ENCODE measurements at regions not wholly inside any gene's neighbourhood (a gene's known extent, or its start where the extent isn't known, plus 50 kb on each side); places are given as distances from the start of the nearest gene placed in this dataset.

DNA sequence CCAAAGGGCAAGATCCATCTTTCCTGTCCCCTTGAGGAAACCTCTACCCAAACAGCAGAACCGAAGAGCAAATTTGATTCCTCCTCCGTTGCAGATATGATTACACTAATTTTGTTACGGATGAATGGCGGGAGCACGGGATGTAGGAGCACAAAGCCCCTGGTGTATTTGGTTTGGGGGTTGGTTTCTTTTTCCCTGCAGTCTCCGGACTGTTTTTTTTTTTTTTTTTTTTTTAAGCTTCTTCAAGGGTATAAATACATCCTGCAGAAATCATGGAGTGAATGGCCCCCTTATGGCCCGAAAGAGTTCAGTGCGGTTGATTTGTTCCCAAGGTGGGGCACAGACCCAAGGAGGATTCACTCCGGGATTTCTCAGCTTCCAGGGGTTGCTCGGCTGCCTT, 135.3 kb upstream of the SH3BP4 start:
- 77% methylated on average over 10 of the region's 10 CpGs for WGBS
- Histone ChIP-seq H3K27ac (ENCODE audit: low read depth) (no peak overlapping the region), H3K4me1 (ENCODE audit: insufficient read depth) (no peaks in the 10 kb centered on the region), H3K4me3 (ENCODE audit: low read depth, low read length) (no peak overlapping the region), H3K36me3 (ENCODE audit: insufficient read depth) (no peaks in the 10 kb centered on the region)
- DNase-seq (ENCODE audit: extremely low spot score), result no peak

DNA sequence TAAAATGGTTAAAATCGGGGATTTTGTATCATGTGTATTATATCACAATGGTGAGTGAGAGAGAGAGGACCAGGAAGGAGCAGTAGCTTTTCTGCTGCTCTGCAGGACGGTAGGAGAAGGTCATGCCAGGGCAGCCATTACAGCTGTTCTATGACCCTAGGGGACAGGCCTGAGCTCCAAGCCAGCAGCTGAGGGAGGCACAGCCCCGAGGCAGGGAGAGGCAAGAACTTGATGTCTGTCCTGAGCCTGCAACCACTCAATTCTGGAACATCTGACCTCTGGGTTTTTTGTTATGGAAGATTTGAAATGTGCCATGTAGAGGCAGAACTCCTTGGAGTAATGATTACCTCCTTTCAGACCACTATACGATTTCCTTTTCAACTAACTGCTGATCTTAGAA, 135.8 kb upstream of the SH3BP4 start:
- WGBS, result 82% methylated on average over 4 of the region's 4 CpGs
- H3K27ac ChIP-seq (ENCODE audit: low read depth), result no peak overlapping the region

DNA sequence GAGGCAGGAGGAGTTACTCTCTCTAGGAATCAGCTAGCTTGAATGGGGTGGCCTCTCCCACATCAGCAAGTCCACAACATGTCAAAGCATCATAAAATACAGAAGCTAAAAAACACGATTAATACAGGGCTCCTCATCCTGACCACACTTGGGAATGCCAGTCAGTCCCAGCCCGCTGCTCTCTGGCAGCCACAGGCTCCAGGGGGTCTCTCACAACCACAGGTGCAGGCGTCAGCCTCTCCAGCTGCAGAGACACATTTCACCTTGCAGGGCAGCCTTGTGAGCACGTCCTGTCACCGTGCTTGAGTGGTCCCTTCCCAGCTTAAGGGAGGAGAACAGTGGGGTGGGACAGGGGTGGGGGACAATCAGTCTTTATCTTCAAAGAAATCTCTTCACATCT, 137.4 kb upstream of the SH3BP4 start:
- no peak for DNase-seq (ENCODE audit: extremely low spot score)
- no peaks in the 10 kb centered on the region for H3K4me1 ChIP-seq (ENCODE audit: insufficient read depth)
- no peaks in the 10 kb centered on the region for H3K36me3 ChIP-seq (ENCODE audit: insufficient read depth)
- WGBS, result 86% methylated on average over 5 of the region's 5 CpGs
- H3K27ac ChIP-seq (ENCODE audit: low read depth), result no peak overlapping the region
- H3K4me3 ChIP-seq (ENCODE audit: low read depth, low read length), result no peak overlapping the region

More for the DNA sequence above, 135.8 kb upstream of the SH3BP4 start:
- no peak for DNase-seq (ENCODE audit: extremely low spot score)
- Histone ChIP-seq H3K4me3 (ENCODE audit: low read depth, low read length) (no peak overlapping the region), H3K36me3 (ENCODE audit: insufficient read depth) (no peaks in the 10 kb centered on the region), H3K4me1 (ENCODE audit: insufficient read depth) (no peaks in the 10 kb centered on the region)

DNA sequence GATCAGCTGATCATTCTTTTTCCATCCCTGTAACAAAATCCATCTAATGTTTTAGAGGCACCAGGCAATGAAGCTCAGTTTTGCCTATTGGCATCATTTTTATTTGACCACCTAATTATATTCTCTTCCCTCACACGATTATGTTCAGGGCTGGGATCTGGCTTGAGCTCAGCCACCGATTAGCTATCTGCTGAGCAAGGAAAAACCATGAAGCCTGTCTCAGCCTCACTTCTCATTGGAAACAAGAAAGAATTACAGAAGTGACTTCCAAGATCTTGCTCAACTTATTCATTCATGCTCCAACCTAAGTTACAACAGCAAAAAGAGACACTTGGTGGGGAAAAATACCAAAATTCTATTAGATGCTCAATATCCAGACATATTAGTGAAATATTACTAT, 139.0 kb upstream of the SH3BP4 start:
- 44% methylated on average over 2 of the region's 2 CpGs for WGBS
- DNase-seq (ENCODE audit: extremely low spot score), result no peak

DNA sequence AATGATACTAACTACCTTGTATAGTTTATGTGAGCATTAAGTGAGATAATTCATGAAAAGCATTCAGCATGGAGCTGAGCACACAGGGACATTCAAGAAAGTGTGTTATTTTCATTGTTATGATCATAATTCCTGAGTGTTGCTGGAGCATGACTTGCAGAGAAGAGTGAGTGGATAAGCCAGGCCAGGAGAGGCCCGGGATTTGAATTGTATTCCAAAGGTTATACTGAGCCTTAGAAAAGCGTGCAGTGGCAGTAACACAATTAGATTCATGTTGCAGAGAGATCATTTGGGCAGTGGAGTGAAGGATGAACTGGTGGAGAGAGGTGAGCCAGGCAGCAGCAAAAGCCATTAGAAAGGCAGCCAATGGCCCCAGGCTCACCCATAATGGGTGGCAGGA, 142.9 kb upstream of the SH3BP4 start:
- WGBS, result 43% methylated on average over 2 of the region's 2 CpGs
- no peaks in the 10 kb centered on the region for H3K4me1 ChIP-seq (ENCODE audit: insufficient read depth)
- no peak for DNase-seq (ENCODE audit: extremely low spot score)
- no peak overlapping the region for H3K27ac ChIP-seq (ENCODE audit: low read depth)
- no peaks in the 10 kb centered on the region for H3K36me3 ChIP-seq (ENCODE audit: insufficient read depth)
- no peak overlapping the region for H3K4me3 ChIP-seq (ENCODE audit: low read depth, low read length)

More for the DNA sequence above, 139.0 kb upstream of the SH3BP4 start:
- Histone ChIP-seq H3K4me1 (ENCODE audit: insufficient read depth) (no peaks in the 10 kb centered on the region), H3K27ac (ENCODE audit: low read depth) (no peak overlapping the region), H3K36me3 (ENCODE audit: insufficient read depth) (no peaks in the 10 kb centered on the region), H3K4me3 (ENCODE audit: low read depth, low read length) (no peak overlapping the region)

DNA sequence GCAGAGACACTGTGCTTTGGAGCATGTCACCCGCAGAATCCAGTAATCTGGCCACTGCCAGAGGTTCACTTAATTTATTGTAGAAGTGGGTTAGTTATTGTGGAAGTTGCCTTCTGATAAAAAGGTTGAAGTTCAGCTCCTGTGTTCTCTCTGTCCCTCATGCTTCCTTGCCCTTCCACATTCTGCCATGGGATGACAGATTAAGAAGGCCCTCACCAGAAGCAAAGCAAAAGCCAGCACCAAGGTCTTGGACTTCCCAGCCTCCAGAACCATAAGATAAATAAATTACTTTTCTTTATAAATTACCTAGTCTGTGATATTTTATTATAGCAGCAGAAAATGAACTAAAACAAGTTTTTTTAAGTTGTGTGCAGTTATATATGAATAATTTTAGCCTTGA, 145.0 kb upstream of the SH3BP4 start:
- no peaks in the 10 kb centered on the region for H3K36me3 ChIP-seq (ENCODE audit: insufficient read depth)
- 98% methylated on average over 1 of the region's 1 CpG for WGBS
- H3K4me3 ChIP-seq (ENCODE audit: low read depth, low read length), result no peak overlapping the region
- no peaks in the 10 kb centered on the region for H3K4me1 ChIP-seq (ENCODE audit: insufficient read depth)
- DNase-seq (ENCODE audit: extremely low spot score), result no peak
- H3K27ac ChIP-seq (ENCODE audit: low read depth), result no peak overlapping the region

DNA sequence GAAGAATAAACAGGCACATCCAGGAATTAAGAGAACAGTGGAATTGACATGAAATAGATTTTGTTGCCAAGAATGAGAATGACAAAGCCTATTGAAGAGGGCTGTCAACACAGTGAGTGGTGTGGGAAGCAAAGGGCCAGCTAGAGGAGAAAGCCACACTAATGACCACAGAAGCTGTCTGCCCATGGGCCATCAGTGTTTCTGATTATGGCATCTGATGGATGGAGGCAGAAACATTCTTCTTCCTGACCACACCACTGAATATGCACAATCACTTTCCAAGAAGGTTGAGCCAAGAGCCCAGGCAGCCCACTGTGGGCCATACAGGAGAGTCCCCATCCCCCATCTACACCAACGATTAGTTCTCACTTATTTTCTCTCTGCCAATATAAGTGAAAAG, 146.0 kb upstream of the SH3BP4 start:
- Histone ChIP-seq H3K4me1 (ENCODE audit: insufficient read depth) (no peaks in the 10 kb centered on the region), H3K36me3 (ENCODE audit: insufficient read depth) (no peaks in the 10 kb centered on the region), H3K4me3 (ENCODE audit: low read depth, low read length) (no peak overlapping the region), H3K27ac (ENCODE audit: low read depth) (no peak overlapping the region)
- 94% methylated on average over 1 of the region's 1 CpG for WGBS
- DNase-seq (ENCODE audit: extremely low spot score), result no peak

DNA sequence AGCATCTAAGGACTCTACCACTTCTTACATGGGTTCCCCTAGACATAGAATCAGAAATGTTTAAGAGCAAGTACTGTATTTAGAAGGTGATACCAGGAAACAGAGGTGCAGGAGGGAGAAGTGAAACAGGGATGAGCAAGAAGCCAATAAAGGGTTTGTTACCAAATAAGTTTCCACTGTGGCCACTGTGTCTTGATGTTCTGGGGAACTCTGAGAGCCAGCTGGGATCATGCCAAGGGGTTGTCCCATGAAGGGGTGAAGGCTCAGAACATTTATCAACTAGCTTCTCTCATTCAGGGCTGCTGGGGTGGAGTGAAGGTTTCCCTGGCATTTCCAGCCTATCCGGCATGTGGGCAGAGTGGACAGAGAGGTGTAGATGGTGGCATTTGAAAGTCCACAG, 147.1 kb upstream of the SH3BP4 start:
- Histone ChIP-seq H3K36me3 (ENCODE audit: insufficient read depth) (no peaks in the 10 kb centered on the region), H3K4me1 (ENCODE audit: insufficient read depth) (no peaks in the 10 kb centered on the region), H3K27ac (ENCODE audit: low read depth) (no peak overlapping the region), H3K4me3 (ENCODE audit: low read depth, low read length) (no peak overlapping the region)
- 98% methylated on average over 1 of the region's 1 CpG for WGBS
- no peak for DNase-seq (ENCODE audit: extremely low spot score)

DNA sequence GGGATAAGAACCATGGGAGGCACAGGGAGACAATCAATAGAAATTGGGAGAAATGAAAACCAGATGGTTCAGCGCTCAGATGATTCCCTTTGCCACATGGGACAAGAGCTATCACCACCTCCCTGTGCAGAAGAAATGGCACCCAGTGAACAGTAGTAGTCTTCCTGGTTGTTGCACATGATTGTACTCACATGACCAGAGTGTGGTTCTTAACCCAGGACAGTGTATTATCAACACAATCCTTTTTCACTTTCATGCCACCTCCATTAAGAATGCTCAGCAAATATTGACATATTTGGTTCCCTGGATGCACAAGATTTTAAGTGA, 149.0 kb upstream of the SH3BP4 start:
- 92% methylated on average over 1 of the region's 1 CpG for WGBS
- no peak for DNase-seq (ENCODE audit: extremely low spot score)

DNA sequence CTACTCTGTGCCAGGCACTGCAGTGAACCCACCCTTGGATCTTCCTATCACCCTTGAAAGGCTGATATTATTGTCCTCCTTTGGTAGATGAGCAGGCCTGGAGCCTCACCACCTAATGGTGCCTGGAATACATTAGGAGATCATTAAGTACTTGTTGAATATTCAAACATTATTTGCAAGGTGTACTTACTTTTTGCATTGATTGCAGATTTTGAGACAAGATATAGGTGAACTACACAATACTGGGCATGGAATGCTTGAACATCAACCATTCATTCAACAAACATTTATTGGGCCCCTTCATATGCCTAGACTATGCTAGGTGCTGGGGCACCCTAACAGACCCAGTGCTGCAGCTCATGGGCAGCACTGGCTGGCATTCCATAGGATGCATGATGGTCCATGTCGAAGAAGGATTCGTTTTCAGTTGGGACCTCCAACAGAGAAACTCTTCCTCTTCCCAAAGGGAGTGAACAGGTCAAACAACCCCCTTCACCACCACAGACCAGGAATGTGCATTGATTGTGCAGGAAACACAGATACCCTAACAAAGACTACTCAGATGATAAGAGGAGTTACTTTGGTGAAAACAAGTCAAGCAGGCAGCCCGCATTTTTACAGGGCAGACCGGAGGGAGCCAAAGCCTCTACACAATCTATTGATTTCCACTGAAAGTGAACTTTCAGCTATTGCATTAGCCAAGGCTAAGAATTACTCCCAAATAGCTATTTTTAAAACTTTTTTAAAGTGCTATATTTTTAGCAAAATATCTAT, 149.6 kb upstream of the SH3BP4 start:
- Histone ChIP-seq H3K4me3 (ENCODE audit: low read depth, low read length) (no peak overlapping the region), H3K27ac (ENCODE audit: low read depth) (no peak overlapping the region), H3K4me1 (ENCODE audit: insufficient read depth) (no peaks in the 10 kb centered on the region), H3K36me3 (ENCODE audit: insufficient read depth) (no peaks in the 10 kb centered on the region)
- WGBS, result 85% methylated on average over 4 of the region's 4 CpGs
- no peak for DNase-seq (ENCODE audit: extremely low spot score)

More for the DNA sequence above, 149.0 kb upstream of the SH3BP4 start:
- Histone ChIP-seq H3K4me3 (ENCODE audit: low read depth, low read length) (no peak overlapping the region), H3K27ac (ENCODE audit: low read depth) (no peak overlapping the region), H3K36me3 (ENCODE audit: insufficient read depth) (no peaks in the 10 kb centered on the region), H3K4me1 (ENCODE audit: insufficient read depth) (no peaks in the 10 kb centered on the region)

DNA sequence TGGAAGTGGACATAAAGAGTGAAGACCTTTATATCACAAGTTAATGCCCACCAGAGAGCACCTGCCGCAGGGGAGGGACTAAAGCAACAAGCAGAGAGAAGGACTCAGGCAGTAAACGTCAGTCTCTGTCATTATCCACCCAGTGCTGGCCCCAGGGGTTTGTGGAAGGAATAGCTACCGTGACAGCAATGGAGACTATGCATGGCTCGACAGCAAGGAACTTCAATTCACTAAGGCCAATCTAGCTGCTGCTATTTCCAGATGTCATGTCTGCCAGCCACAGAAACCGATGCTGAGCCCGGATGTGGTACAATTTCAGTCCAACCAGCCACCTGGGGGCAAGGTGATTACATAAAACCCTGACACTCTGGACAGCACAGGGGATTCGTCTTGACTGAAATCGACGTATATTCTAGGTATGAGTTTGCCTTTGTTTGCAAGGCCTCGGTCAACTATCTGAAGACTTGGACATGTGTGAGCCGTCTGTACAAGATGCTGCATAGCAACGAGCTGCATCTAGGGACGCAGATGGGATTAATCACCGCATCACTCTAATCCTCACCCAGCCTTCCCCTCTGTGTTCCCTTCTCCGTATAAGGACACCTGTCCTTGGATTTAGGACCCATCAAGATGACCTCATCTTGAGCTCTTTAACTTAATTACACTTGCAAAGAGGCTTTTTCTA, 154.1 kb upstream of the SH3BP4 start:
- no peak for DNase-seq (ENCODE audit: extremely low spot score)
- Histone ChIP-seq H3K4me1 (ENCODE audit: insufficient read depth) (no peaks in the 10 kb centered on the region), H3K4me3 (ENCODE audit: low read depth, low read length) (no peak overlapping the region), H3K36me3 (ENCODE audit: insufficient read depth) (no peaks in the 10 kb centered on the region), H3K27ac (ENCODE audit: low read depth) (no peak overlapping the region)
- 88% methylated on average over 15 of the region's 15 CpGs for WGBS

DNA sequence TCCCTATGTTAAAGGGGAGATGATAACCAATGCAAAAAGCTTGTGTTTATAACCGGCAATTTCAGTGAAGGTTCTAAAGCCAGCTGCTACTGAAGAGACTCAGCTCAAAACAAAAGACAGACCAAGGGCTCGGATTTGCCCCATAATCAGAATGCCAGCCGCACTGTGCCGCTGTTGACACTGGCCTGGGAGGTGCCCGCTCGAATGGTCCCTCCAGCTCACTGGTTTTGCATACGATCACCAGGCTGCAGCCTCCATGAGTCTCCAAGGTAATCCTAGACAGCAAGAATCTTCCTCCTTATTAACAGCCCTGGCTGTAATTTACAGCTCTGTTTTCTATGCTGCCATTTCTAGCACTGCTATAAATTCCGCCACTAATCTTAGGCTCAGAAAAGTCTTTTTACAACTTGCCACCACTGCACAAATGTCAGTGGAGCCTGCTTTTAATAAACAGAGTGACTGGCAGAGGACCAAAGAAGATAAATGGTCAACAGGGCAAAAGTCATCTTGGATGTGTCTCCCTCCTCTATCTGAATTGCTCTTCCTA, 155.7 kb upstream of the SH3BP4 start:
- 39% methylated on average over 8 of the region's 8 CpGs for WGBS
- H3K36me3 ChIP-seq (ENCODE audit: insufficient read depth), result no peaks in the 10 kb centered on the region
- no peak overlapping the region for H3K27ac ChIP-seq (ENCODE audit: low read depth)
- no peaks in the 10 kb centered on the region for H3K4me1 ChIP-seq (ENCODE audit: insufficient read depth)
- DNase-seq (ENCODE audit: extremely low spot score), result no peak
- H3K4me3 ChIP-seq (ENCODE audit: low read depth, low read length), result no peak overlapping the region

DNA sequence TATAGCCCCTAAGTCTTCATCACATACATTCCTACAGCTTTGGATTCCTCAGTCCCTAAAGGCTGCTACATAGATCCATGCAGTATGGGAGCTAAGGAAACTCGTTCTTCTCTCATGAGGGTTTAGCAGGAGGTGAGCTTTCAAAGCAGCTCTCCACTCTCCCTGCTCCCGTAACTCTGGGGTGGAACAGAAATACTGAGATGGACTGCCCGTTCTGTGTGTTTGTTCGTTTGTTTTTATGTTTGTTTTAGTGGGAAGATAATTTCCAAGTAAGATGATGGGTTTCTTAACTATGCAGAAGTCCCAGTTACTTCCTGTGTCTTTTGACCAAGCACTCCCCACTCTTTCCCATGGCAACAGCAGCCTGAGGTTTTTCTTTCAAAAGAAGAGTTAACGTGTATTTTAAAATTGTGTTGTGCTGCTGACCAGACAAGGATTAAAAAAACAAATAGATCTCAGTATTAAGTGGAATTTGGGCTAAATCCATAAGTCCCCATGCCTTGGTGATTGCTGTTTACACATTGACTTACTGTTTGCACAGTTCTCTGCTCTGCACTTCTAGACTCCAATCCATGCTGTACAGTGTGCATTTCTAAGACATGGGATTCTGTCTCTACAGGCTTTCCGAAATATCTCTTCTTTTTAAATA, 156.4 kb upstream of the SH3BP4 start:
- H3K4me1 ChIP-seq (ENCODE audit: insufficient read depth), result no peaks in the 10 kb centered on the region
- H3K4me3 ChIP-seq (ENCODE audit: low read depth, low read length), result no peak overlapping the region
- DNase-seq (ENCODE audit: extremely low spot score), result no peak
- WGBS, result 45% methylated on average over 6 of the region's 6 CpGs
- H3K27ac ChIP-seq (ENCODE audit: low read depth), result no peak overlapping the region
- H3K36me3 ChIP-seq (ENCODE audit: insufficient read depth), result no peaks in the 10 kb centered on the region

DNA sequence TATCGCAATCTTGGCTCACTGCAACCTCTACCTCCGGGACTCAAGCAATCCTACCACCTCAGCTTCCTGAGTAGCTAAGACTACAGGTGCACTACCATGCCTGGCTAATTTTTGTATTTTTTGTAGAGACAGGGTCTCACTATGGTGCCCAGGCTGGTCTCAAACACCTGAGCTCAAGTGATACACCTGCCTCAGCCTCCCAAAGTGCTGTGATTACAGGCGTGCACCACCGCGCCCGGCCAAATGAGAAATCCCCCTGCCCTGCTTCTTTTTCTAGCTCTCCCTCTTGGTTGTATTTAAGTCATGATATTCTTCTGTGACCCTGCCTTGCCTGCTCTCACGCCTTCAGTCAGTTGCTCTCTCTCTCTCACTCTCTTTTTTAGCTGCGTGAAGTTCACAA, 157.0 kb upstream of the SH3BP4 start:
- no peak for DNase-seq (ENCODE audit: extremely low spot score)
- no peaks in the 10 kb centered on the region for H3K4me1 ChIP-seq (ENCODE audit: insufficient read depth)
- 93% methylated on average over 8 of the region's 8 CpGs for whole genome bisulfite sequencing

More for the DNA sequence above, 157.0 kb upstream of the SH3BP4 start:
- no peaks in the 10 kb centered on the region for H3K36me3 ChIP-seq (ENCODE audit: insufficient read depth)
- H3K4me3 ChIP-seq (ENCODE audit: low read depth, low read length), result no peak overlapping the region
- H3K27ac ChIP-seq (ENCODE audit: low read depth), result no peak overlapping the region
